ENCODE measurements at regions not wholly inside any gene's neighbourhood (a gene's known extent, or its start where the extent isn't known, plus 50 kb on each side); places are given as distances from the start of the nearest gene placed in this dataset.

DNA sequence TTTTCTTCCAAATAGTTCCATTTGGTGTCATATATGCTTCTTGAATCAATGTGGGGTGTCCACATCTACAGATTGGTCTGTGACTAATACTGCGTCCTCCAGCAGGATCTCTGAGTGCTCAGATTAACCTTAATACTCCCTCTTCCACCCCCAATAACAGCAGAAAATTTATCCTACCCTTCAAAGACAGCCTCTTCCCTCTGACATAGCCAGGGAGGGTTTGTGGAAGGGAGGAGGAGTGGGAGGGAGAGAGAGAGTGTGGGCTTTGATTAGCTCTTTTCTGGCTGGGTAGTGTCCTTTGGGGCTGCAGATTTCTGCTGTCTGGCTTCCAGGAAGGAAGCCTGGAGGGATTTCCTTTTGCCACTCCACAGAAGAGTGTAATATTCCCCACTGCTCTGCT, 220.7 kb downstream of the TTC6 start:
- TF ChIP-seq, protein P1, sequence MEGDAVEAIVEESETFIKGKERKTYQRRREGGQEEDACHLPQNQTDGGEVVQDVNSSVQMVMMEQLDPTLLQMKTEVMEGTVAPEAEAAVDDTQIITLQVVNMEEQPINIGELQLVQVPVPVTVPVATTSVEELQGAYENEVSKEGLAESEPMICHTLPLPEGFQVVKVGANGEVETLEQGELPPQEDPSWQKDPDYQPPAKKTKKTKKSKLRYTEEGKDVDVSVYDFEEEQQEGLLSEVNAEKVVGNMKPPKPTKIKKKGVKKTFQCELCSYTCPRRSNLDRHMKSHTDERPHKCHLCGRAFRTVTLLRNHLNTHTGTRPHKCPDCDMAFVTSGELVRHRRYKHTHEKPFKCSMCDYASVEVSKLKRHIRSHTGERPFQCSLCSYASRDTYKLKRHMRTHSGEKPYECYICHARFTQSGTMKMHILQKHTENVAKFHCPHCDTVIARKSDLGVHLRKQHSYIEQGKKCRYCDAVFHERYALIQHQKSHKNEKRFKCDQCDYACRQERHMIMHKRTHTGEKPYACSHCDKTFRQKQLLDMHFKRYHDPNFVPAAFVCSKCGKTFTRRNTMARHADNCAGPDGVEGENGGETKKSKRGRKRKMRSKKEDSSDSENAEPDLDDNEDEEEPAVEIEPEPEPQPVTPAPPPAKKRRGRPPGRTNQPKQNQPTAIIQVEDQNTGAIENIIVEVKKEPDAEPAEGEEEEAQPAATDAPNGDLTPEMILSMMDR (IDR thresholded peaks at IDR 0.05): no peak
- no peak for TF ChIP-seq POLR2A (IDR thresholded peaks at IDR 0.05)
- TF ChIP-seq POLR2AphosphoS5 (IDR thresholded peaks at IDR 0.05): no peak
- no peak for TF ChIP-seq EP300 (IDR thresholded peaks at IDR 0.05)

All from upper lobe of left lung (tissue), 4 donors.